Ishikawa (cell line): ENCODE measurements at regions not wholly inside any gene's neighbourhood (a gene's known extent, or its start where the extent isn't known, plus 50 kb on each side); places are given as distances from the start of the nearest gene placed in this dataset.

ENCODE experiments used
- EP300 ChIP-seq: IDR thresholded peaks from 2 replicates; pipeline ENCODE4 v1.6.1; 2012; ENCODE audit warnings: borderline replicate concordance
- RAD21 ChIP-seq: IDR thresholded peaks from 2 replicates; pipeline ENCODE4 v1.6.1; 2012; ENCODE audit warnings: low read depth
- YY1 ChIP-seq: IDR thresholded peaks from 2 replicates; pipeline ENCODE4 v1.6.1; 2012; ENCODE audit warnings: low read depth

DNA sequence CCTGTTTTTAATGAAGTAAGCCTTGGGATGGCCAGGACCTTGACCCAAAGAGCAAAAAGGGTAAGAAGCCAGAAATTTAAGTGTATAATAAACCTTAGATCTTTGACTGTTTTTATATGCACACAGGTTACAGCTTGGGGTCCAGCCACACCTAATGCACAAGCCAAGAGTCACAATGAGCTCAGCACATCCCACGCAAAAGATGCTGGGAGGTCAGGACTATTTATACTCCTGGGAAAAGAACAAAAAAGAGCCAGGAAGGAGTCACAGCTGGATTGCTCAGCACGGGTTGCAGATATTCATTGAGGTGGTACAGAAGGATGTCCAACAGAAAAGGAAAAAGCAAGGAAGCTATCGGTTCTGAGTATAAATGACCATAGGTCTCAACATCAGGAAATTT is 536.3 kb downstream of the NTRK3 start:
- TF ChIP-seq EP300: no peak
- no peak for TF ChIP-seq YY1
- no peak for TF ChIP-seq RAD21
